GM18498 (cell line): ENCODE measurements at regions not wholly inside any gene's neighbourhood (a gene's known extent, or its start where the extent isn't known, plus 50 kb on each side); places are given as distances from the start of the nearest gene placed in this dataset.
"Not testable (repeated sequence)": the region's sequence is repeated elsewhere in the genome, so short reads cannot be mapped to it uniquely, and the experiment has no call there.

Experiments used
- ATAC-seq: cut with Tn5 transposase; IDR thresholded peaks from one replicate; pipeline ENCODE4 v1.9.1; 2021; ENCODE audit warnings: mild to moderate bottlenecking, moderate library complexity; ENCODE audit not compliant: unreplicated experiment

- not testable (repeated sequence) for ATAC-seq
These were observed 893.5 kb upstream of the ADAMTS5 start for GRCh38 chr21:27860314-27860955.

GRCh38 chr21:27858053-27858825 is 891.4 kb upstream of the ADAMTS5 start:
- not testable (repeated sequence) for ATAC-seq

- ATAC-seq = not testable (repeated sequence)
These were observed 890.1 kb upstream of the ADAMTS5 start for GRCh38 chr21:27856988-27857387.

GRCh38 chr21:27841084-27841672 is 874.3 kb upstream of the ADAMTS5 start:
- ATAC-seq = no peak

GRCh38 chr21:27840262-27840661 is 873.4 kb upstream of the ADAMTS5 start:
- ATAC-seq = no peak

- no peak for ATAC-seq
These were observed 872.7 kb upstream of the ADAMTS5 start for GRCh38 chr21:27839512-27840115.

GRCh38 chr21:27838573-27838972 is 871.7 kb upstream of the ADAMTS5 start:
- ATAC-seq = no peak

- no peak for ATAC-seq
These were observed 871.0 kb upstream of the ADAMTS5 start for GRCh38 chr21:27837936-27838335.

GRCh38 chr21:27833298-27833697 is 866.4 kb upstream of the ADAMTS5 start:
- ATAC-seq = no peak

- no peak for ATAC-seq
These were observed 865.1 kb upstream of the ADAMTS5 start for GRCh38 chr21:27831816-27832569.

- ATAC-seq = no peak
These were observed 864.3 kb upstream of the ADAMTS5 start for GRCh38 chr21:27831177-27831576.

GRCh38 chr21:27827972-27828371 is 861.1 kb upstream of the ADAMTS5 start:
- ATAC-seq = no peak

GRCh38 chr21:27825035-27825434 is 858.1 kb upstream of the ADAMTS5 start:
- no peak for ATAC-seq

GRCh38 chr21:27823652-27824201 is 856.8 kb upstream of the ADAMTS5 start:
- ATAC-seq = no peak

- no peak for ATAC-seq
These were observed 853.5 kb upstream of the ADAMTS5 start for GRCh38 chr21:27820342-27820741.

- no peak for ATAC-seq
These were observed 852.4 kb upstream of the ADAMTS5 start for GRCh38 chr21:27819299-27819698.

GRCh38 chr21:27818847-27819246 is 852.0 kb upstream of the ADAMTS5 start:
- no peak for ATAC-seq

GRCh38 chr21:27817902-27818623 is 851.2 kb upstream of the ADAMTS5 start:
- no peak for ATAC-seq

GRCh38 chr21:27817074-27817473 is 850.2 kb upstream of the ADAMTS5 start:
- no peak for ATAC-seq

GRCh38 chr21:27816301-27816700 is 849.4 kb upstream of the ADAMTS5 start:
- no peak for ATAC-seq
